ENCODE measurements at regions not wholly inside any gene's neighbourhood (a gene's known extent, or its start where the extent isn't known, plus 50 kb on each side); places are given as distances from the start of the nearest gene placed in this dataset.

DNA sequence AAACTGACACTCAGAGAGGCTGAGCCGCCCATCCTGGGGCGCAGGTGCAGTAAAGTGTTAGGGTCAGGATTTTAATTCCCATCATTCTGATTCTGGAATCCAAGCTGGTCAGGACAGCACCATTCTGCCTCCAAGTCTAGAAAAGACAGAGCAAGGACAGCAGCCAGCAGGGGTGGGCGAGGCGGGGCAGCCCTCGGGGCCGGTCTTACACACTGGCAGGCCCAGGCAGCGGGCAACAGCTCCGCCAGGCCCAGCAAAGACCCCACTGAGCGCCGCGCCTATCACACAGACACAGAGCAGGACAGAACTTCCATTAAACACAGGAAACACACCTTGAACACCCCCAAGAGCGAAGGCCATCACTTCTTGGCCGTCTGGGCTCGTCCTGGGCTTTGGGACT lies 66.5 kb upstream of the RXRA start:
- Histone ChIP-seq H3K27ac (no peak overlapping the region), H3K36me3 (no peaks in the 10 kb centered on the region), H3K4me1 (peaks cover 0 to 12% (median under 1%) of the 10 kb centered on the region in 12 donors), H3K9me3 (no peaks in the 10 kb centered on the region), H3K4me3 (no peak overlapping the region), H3K27me3 (peaks cover 0 to 9% (median 0%) of the 10 kb centered on the region in 9 donors)
- intact Hi-C loops (cut with DNase I), result loop anchor here in 2 of 10 donors (10.0 kb wide), 2 partner anchors 155 to 185 kb away; no protein-coding TSS in a partner anchor
- no peak for TF ChIP-seq POLR2A (IDR thresholded peaks at IDR 0.05)
- TF ChIP-seq, protein P1, sequence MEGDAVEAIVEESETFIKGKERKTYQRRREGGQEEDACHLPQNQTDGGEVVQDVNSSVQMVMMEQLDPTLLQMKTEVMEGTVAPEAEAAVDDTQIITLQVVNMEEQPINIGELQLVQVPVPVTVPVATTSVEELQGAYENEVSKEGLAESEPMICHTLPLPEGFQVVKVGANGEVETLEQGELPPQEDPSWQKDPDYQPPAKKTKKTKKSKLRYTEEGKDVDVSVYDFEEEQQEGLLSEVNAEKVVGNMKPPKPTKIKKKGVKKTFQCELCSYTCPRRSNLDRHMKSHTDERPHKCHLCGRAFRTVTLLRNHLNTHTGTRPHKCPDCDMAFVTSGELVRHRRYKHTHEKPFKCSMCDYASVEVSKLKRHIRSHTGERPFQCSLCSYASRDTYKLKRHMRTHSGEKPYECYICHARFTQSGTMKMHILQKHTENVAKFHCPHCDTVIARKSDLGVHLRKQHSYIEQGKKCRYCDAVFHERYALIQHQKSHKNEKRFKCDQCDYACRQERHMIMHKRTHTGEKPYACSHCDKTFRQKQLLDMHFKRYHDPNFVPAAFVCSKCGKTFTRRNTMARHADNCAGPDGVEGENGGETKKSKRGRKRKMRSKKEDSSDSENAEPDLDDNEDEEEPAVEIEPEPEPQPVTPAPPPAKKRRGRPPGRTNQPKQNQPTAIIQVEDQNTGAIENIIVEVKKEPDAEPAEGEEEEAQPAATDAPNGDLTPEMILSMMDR (IDR thresholded peaks at IDR 0.05), result no peak
- no peak for ATAC-seq
- 91 to 94% (median 94%) methylated on average over 14 of the region's 14 CpGs for WGBS, 4 donors
- DNase-seq, result peak in 1 of 5 donors; percentile 18

DNA sequence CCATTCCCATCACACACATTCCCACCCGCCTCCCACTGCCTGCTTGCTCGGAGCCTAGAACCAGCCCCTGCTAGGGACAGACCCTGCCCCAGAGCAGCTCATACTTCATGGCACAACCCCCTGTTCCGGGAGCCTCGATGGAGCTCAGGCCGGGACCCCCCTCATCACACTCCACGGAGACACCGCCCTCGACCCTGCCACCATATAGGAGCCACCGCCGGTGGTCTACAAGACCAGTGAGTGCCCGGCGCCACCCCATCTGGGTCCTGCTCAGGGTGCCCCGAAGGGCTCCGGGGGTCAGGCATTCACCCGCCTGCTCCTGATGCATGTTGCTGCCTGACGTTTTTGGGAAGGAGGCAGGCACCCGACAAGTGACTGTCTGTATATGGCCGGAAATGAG lies 65.5 kb upstream of the RXRA start:
- Histone ChIP-seq H3K36me3 (no peaks in the 10 kb centered on the region), H3K27me3 (peaks cover 0 to 18% (median 0%) of the 10 kb centered on the region in 9 donors), H3K9me3 (no peaks in the 10 kb centered on the region), H3K27ac (no peak overlapping the region), H3K4me1 (peaks cover 0 to 12% (median under 1%) of the 10 kb centered on the region in 12 donors), H3K4me3 (no peak overlapping the region)
- intact Hi-C loops (cut with DNase I), result loop anchor here in 2 of 10 donors (10.0 kb wide), 2 partner anchors 154 to 184 kb away; no protein-coding TSS in a partner anchor
- TF ChIP-seq, protein P1 (IDR thresholded peaks at IDR 0.05), result no peak
- TF ChIP-seq POLR2A (IDR thresholded peaks at IDR 0.05), result no peak
- ATAC-seq (no peak), DNase-seq (peak in 1 of 5 donors; percentile 17)
- WGBS, 4 donors, result 90 to 92% (median 91%) methylated on average over 14 to 18 of the region's 18 CpGs

DNA sequence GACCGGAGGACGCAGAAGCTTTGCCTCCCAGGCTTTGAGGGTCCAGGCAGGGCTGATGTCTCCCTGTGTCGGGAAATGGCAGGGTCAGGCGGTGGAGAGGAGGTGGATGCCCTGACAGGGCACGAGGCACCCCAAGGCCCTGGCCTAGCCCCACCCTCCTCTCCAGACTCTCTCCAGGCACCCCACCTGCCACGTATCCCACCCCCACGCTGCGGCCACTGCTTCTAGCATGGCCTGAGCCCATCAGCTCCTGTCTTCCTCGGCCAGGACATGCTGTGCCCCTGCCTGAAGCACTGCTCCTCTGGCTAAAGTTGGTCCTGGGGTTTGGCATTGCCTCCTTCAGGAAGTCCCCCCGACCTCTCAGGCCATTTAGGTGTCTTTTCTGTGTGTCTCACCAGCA lies 64.2 kb upstream of the RXRA start:
- Histone ChIP-seq H3K36me3 (no peaks in the 10 kb centered on the region), H3K9me3 (no peaks in the 10 kb centered on the region), H3K27me3 (peaks cover 0 to 21% (median 0%) of the 10 kb centered on the region in 9 donors), H3K27ac (no peak overlapping the region), H3K4me1 (peaks cover 0 to 12% (median under 1%) of the 10 kb centered on the region in 12 donors), H3K4me3 (no peak overlapping the region)
- intact Hi-C loops (cut with DNase I), result loop anchor here in 2 of 10 donors (10.0 kb wide), 2 partner anchors 153 to 183 kb away; no protein-coding TSS in a partner anchor
- no peak for ATAC-seq
- WGBS, 4 donors, result 85 to 94% (median 93%) methylated on average over 10 of the region's 10 CpGs
- peak in 1 of 5 donors; percentile 13 for DNase-seq
- TF ChIP-seq, protein P1 (IDR thresholded peaks at IDR 0.05), result no peak
- TF ChIP-seq POLR2A (IDR thresholded peaks at IDR 0.05), result no peak

DNA sequence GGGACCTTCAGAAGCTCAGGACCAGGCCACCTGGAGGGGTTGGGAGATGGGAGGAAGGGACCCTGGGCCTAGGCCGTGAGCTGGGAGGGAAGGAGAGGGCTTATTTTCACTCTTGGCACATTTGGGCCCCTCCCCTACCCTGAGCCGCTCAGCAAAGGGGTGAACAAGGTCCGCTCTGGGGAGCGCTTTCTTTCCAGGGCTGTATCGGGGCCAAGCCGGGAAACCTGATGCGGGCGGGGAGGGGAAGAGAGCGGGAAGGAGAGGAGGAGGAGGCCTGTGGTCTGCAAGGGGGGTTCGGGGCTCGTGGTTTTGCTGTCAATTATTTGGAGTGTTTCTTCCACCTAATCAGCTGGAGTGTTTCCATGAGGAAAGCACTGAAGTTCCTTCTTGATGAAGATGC lies 62.7 kb upstream of the RXRA start:
- Histone ChIP-seq H3K4me3 (no peak overlapping the region), H3K27ac (no peak overlapping the region), H3K36me3 (no peaks in the 10 kb centered on the region), H3K9me3 (no peaks in the 10 kb centered on the region), H3K27me3 (peaks cover 0 to 26% (median 0%) of the 10 kb centered on the region in 9 donors), H3K4me1 (peaks cover 0 to 22% (median 11%) of the 10 kb centered on the region in 12 donors)
- WGBS, 4 donors, result 51 to 61% (median 57%) methylated on average over 11 of the region's 11 CpGs
- intact Hi-C loops (cut with DNase I), result loop anchor here in 2 of 10 donors (10.0 kb wide), 2 partner anchors 151 to 181 kb away; no protein-coding TSS in a partner anchor
- ATAC-seq (no peak), DNase-seq (peak in 1 of 5 donors; percentile 15)
- no peak for TF ChIP-seq POLR2A (IDR thresholded peaks at IDR 0.05)
- TF ChIP-seq, protein P1 (IDR thresholded peaks at IDR 0.05), result no peak

All from heart left ventricle (tissue), 16 donors.